HepG2 (cell line): ENCODE measurements at regions not wholly inside any gene's neighbourhood (a gene's known extent, or its start where the extent isn't known, plus 50 kb on each side); places are given as distances from the start of the nearest gene placed in this dataset.

ENCODE experiments used
- ATAC-seq: fragments of 200-7000 bp; cut with Tn5 transposase; 3 replicates; pipeline ENCODE4 v1.9.1; 2020; ENCODE audit warnings: mild to moderate bottlenecking, moderate library complexity
- BruUV-seq: library from RNA; stranded (reverse); fragments of 400-500 nt; replicated peaks from 2 replicates; lab custom pipeline; 2021; lab: Mats Ljungman, UMichigan
- CTCF ChIA-PET: fragments of 300-600 bp; formaldehyde crosslinking; extraction: SDS; loops from one replicate; lab custom pipeline; 2021; ENCODE audit warnings: low total read pairs, inconsistent platforms, low intra/inter-chr PET ratio; lab: Yijun Ruan, JAX
- POLR2A ChIA-PET: fragments of 350-600 bp; sonication (Branson Sonifier 250); formaldehyde crosslinking; loops from one replicate; lab custom pipeline; 2020; ENCODE audit warnings: antibody characterized with exemption, inconsistent platforms; lab: Yijun Ruan, JAX
- DNase-seq: peaks from one replicate; pipeline ENCODE4 v3.0.0-alpha.2; 2015; ENCODE audit warnings: low spot score
- FAIRE-seq: peaks from 3 replicates; lab custom pipeline; 2011; peaks lifted over from hg19 to GRCh38; lab: Jason Lieb, UNC
- H2AFZ ChIP-seq: one replicate; pipeline ENCODE4 v1.6.1; 2011; ENCODE audit warnings: low read length, inconsistent platforms
- H3K27ac ChIP-seq: fragments of 300-600 bp; 3 replicates; pipeline ENCODE4 v1.8.0; 2011; ENCODE audit warnings: mixed run types, mild to moderate bottlenecking, mixed read lengths, low read length, inconsistent platforms; ENCODE audit not compliant: insufficient read depth; ENCODE audit errors: extremely low read length
- H3K27me3 ChIP-seq, 2 experiments: fragments of 200-600 bp in 1 of 2; 2 replicates in 1 of 2; 3 replicates in 1 of 2; pipeline versions ENCODE4 v1.6.0 to v1.8.0; 2011; ENCODE audit warnings: low read length in 2 of 2, mild to moderate bottlenecking in 2 of 2, moderate library complexity in 2 of 2, inconsistent platforms in 1 of 2; ENCODE audit not compliant: insufficient read depth in 2 of 2, control insufficient read depth in 1 of 2
- H3K36me3 ChIP-seq, 2 experiments: fragments of 200-600 bp in 1 of 2; replicated peaks in 1 of 2; 2 replicates in 1 of 2; 3 replicates in 1 of 2; pipeline versions ENCODE4 v1.5.1 to v1.8.0; 2011; ENCODE audit warnings: low read length in 2 of 2, inconsistent platforms in 1 of 2; ENCODE audit not compliant: insufficient read depth in 2 of 2, control insufficient read depth in 1 of 2
- H3K4me1 ChIP-seq: 2 replicates; pipeline ENCODE4 v1.5.1; 2012; ENCODE audit warnings: low read length, inconsistent platforms; ENCODE audit not compliant: insufficient read depth
- H3K4me2 ChIP-seq: 2 replicates; pipeline ENCODE4 v1.6.0; 2011; ENCODE audit warnings: low read depth, low read length, inconsistent platforms
- H3K4me3 ChIP-seq, 3 experiments: fragments of 200-600 bp in 1 of 3; sonication (generic), shearing (Covaris generic) in 1 of 3; replicated peaks in 1 of 3; 2 replicates each; pipeline ENCODE4 v1.5.1; 2011 to 2016; ENCODE audit warnings: low read length in 3 of 3, inconsistent platforms in 2 of 3, low read depth in 2 of 3, mild to moderate bottlenecking in 2 of 3, control low read depth in 1 of 3, mixed read lengths in 1 of 3; ENCODE audit not compliant: insufficient read depth in 1 of 3
- H3K79me2 ChIP-seq: one replicate; pipeline ENCODE4 v1.6.1; 2011; ENCODE audit warnings: low read length, inconsistent platforms; ENCODE audit not compliant: insufficient read depth
- H3K9ac ChIP-seq: 2 replicates; pipeline ENCODE4 v1.6.0; 2011; ENCODE audit warnings: mild to moderate bottlenecking, low read depth, low read length, inconsistent platforms; ENCODE audit not compliant: insufficient read depth
- H3K9me3 ChIP-seq: 2 replicates; pipeline ENCODE4 v1.5.1; 2012; ENCODE audit warnings: mild to moderate bottlenecking, low read length
- H4K20me1 ChIP-seq: 2 replicates; pipeline ENCODE4 v1.6.0; 2011; ENCODE audit warnings: inconsistent platforms, mild to moderate bottlenecking, low read length, moderate library complexity; ENCODE audit not compliant: insufficient read depth
- AHR ChIP-seq: IDR thresholded peaks from 2 replicates; pipeline ENCODE4 v1.6.1; 2018; ENCODE audit warnings: missing genetic modification reagents, missing compliant biosample characterization
- FOSL2 ChIP-seq: sonication (generic); formaldehyde crosslinking; IDR thresholded peaks from 2 replicates; pipeline ENCODE4 v1.4.0; 2020; ENCODE audit warnings: missing genetic modification reagents
- JUND ChIP-seq: sonication (generic); formaldehyde crosslinking; IDR thresholded peaks from 2 replicates; pipeline ENCODE4 v1.8.0; 2022; ENCODE audit warnings: mild to moderate bottlenecking, missing genetic modification reagents
- PHF8 ChIP-seq: sonication (generic); formaldehyde crosslinking; IDR thresholded peaks from 2 replicates; pipeline ENCODE4 v1.5.0; 2020; ENCODE audit warnings: missing genetic modification reagents
- PRDM15 ChIP-seq: sonication (generic); formaldehyde crosslinking; IDR thresholded peaks from 2 replicates; pipeline ENCODE4 v1.4.0; 2020; ENCODE audit warnings: missing genetic modification reagents
- SCMH1 ChIP-seq: sonication (generic); formaldehyde crosslinking; IDR thresholded peaks from 2 replicates; pipeline ENCODE4 v1.9.0; 2021; ENCODE audit warnings: missing genetic modification reagents, mild to moderate bottlenecking, borderline replicate concordance
- ZNF224 ChIP-seq: sonication (generic); formaldehyde crosslinking; IDR thresholded peaks from 2 replicates; pipeline ENCODE4 v1.5.0; 2020; ENCODE audit warnings: mild to moderate bottlenecking, missing genetic modification reagents
- ZNF430 ChIP-seq: sonication (generic); formaldehyde crosslinking; IDR thresholded peaks from 2 replicates; pipeline ENCODE4 v1.9.0; 2021; ENCODE audit warnings: mild to moderate bottlenecking, missing genetic modification reagents
- WGBS: methylation state at CpG from one replicate; pipeline ENCODE4 v1.1.6; 2017; ENCODE audit warnings: low lambda C conversion rate; 5-methylcytosine and 5-hydroxymethylcytosine counted together
- in situ Hi-C: cut with HindIII; loops from 2 replicates; pipeline ENCODE4 v1.10.0; 2017; ENCODE audit warnings: low pct_unique_long_range_greater_than_20kb; ENCODE audit not compliant: extremely low pct_ligation_motif_present
- intact Hi-C: fragments of 100-400 bp; cut with micrococcal nuclease; formaldehyde crosslinking; loops from one replicate; pipeline ENCODE4 v1.10.0; 2022; ENCODE audit not compliant: unreplicated experiment
- TF ChIP-seq, protein P1 (sequence below): sonication (generic); formaldehyde crosslinking; IDR thresholded peaks from 2 replicates; pipeline ENCODE4 v1.8.0; 2022; ENCODE audit warnings: missing genetic modification reagents, mild to moderate bottlenecking, inconsistent platforms, borderline replicate concordance
- TF ChIP-seq, protein P2 (sequence below): sonication (generic); formaldehyde crosslinking; IDR thresholded peaks from 2 replicates; pipeline ENCODE4 v1.5.0; 2020; ENCODE audit warnings: mild to moderate bottlenecking, missing genetic modification reagents, borderline replicate concordance

DNA sequence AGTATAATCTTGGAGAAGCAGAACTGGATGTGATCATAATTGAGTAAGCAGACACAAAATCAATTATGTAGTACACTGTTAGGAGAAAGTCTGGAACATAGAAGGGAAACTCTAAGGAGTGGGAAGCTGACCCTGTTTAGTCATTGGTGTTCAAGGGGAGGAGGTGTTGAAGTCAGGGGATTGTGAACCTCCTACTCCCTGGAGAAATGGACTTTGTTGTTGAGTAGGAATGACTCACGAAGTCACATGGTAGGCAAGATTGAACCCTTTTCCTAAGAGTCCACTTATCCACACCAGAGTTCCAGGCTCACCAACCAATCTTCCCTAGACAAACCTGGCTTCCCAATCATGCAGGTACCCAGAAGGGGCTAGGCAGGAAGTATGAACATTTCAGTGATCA lies 81.0 kb upstream of the BCL11A start:
- Histone ChIP-seq H3K4me2 (no peak overlapping the region), H3K9ac (no peak overlapping the region), H3K9me3 (no peaks in the 10 kb centered on the region), H3K79me2 (no peaks in the 10 kb centered on the region), H3K27ac (no peak overlapping the region), H3K27me3 (peaks cover 0 to 58% of the 10 kb centered on the region in 2 experiments; a peak in 4 of 5 replicates), H2AFZ (no peak overlapping the region), H3K36me3 (no peaks in the 10 kb centered on the region), H3K4me3 (no peak overlapping the region), H3K4me1 (no peaks in the 10 kb centered on the region), H4K20me1 (no peaks in the 10 kb centered on the region)
- ChIA-PET POLR2A (no interaction called here), CTCF (no interaction called here)
- 0% methylated on average over 1 of the region's 1 CpG for WGBS
- in situ Hi-C loops, result no loop called here
- BruUV-seq, result no TSS peak
- ATAC-seq (no peak; the same call in 2 of the 3 replicates), FAIRE-seq (no peak), DNase-seq (no peak)
- intact Hi-C loops, result no loop called here
- TF ChIP-seq PHF8 (CRISPR knock-in tag), result no peak
- TF ChIP-seq AHR (CRISPR knock-in tag), result no peak
- TF ChIP-seq ZNF224 (CRISPR knock-in tag), result no peak
- TF ChIP-seq SCMH1 (CRISPR knock-in tag), result no peak
- TF ChIP-seq, protein P1, sequence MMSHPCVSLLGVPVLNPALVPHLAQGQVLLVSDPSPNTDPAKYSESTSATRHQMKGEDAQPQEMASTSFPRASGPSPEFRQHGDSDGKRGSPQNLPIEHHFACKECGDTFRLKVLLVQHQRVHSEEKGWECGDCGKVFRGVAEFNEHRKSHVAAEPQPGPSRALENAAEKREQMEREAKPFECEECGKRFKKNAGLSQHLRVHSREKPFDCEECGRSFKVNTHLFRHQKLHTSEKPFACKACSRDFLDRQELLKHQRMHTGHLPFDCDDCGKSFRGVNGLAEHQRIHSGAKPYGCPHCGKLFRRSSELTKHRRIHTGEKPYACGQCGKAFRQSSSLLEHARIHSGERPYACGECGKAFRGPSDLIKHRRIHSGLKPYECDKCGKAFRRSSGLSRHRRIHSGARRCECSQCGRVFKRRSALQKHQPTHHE (CRISPR knock-in tag), result no peak
- TF ChIP-seq PRDM15 (CRISPR knock-in tag), result peak; percentile 62; the same call in 1 of the 2 replicates
- TF ChIP-seq ZNF430 (CRISPR knock-in tag), result no peak
- TF ChIP-seq FOSL2 (CRISPR knock-in tag), result 0 out of 2 replicates have a peak, but pooled peaks have one; percentile 8
- no peak for TF ChIP-seq JUND
- TF ChIP-seq, protein P2, sequence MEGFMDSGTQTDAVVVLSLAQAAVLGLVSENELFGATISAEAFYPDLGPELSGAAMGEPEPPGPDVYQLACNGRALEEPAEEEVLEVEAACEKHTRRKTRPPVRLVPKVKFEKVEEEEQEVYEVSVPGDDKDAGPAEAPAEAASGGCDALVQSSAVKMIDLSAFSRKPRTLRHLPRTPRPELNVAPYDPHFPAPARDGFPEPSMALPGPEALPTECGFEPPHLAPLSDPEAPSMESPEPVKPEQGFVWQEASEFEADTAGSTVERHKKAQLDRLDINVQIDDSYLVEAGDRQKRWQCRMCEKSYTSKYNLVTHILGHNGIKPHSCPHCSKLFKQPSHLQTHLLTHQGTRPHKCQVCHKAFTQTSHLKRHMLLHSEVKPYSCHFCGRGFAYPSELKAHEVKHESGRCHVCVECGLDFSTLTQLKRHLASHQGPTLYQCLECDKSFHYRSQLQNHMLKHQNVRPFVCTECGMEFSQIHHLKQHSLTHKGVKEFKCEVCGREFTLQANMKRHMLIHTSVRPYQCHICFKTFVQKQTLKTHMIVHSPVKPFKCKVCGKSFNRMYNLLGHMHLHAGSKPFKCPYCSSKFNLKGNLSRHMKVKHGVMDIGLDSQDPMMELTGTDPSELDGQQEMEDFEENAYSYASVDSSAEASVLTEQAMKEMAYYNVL (CRISPR knock-in tag), result no peak
